Activated naive CD4-positive, alpha-beta T cell treated with anti-CD3 and anti-CD28 coated beads, Interleukin-2, amount 10 ng/mL, durations not matched to agents 7 days and 5 days (primary cell): ENCODE measurements at regions not wholly inside any gene's neighbourhood (a gene's known extent, or its start where the extent isn't known, plus 50 kb on each side); places are given as distances from the start of the nearest gene placed in this dataset.

Experiments used
- CTCF ChIA-PET: fragments of 350-600 bp; sonication (Branson Sonifier 250); formaldehyde crosslinking; loops from one replicate; lab custom pipeline; 2021; ENCODE audit warnings: antibody characterized with exemption; lab: Charles Lee
- DNase-seq: peaks from one replicate; pipeline ENCODE4 v3.0.0-alpha.2; 2020
- H3K27ac Mint-ChIP-seq: one replicate; pipeline ENCODE4 v1.8.0; 2021; ENCODE audit warnings: mild to moderate bottlenecking, moderate library complexity, mixed read lengths
- H3K27me3 Mint-ChIP-seq: one replicate; pipeline ENCODE4 v1.8.0; 2021; ENCODE audit warnings: mild to moderate bottlenecking, mixed read lengths
- H3K36me3 Mint-ChIP-seq: one replicate; pipeline ENCODE4 v1.8.0; 2021; ENCODE audit warnings: mixed read lengths
- H3K4me1 Mint-ChIP-seq: one replicate; pipeline ENCODE4 v1.8.0; 2021; ENCODE audit warnings: mixed read lengths
- H3K4me3 Mint-ChIP-seq: one replicate; pipeline ENCODE4 v1.8.0; 2021; ENCODE audit warnings: mild to moderate bottlenecking, moderate library complexity, mixed read lengths
- H3K9me3 Mint-ChIP-seq: one replicate; pipeline ENCODE4 v1.8.0; 2021; ENCODE audit warnings: mixed read lengths

- CTCF ChIA-PET = no interaction called here
- Mint-ChIP-seq H3K27me3 (peaks cover 4% of the 10 kb centered on the region), H3K27ac (no peak overlapping the region), H3K9me3 (no peaks in the 10 kb centered on the region), H3K4me1 (no peaks in the 10 kb centered on the region), H3K36me3 (no peaks in the 10 kb centered on the region), H3K4me3 (no peak overlapping the region)
- DNase-seq = no peak
These were observed 508.1 kb downstream of the TBC1D22A start for GRCh38 chr22:47270463-47271135.

DNA sequence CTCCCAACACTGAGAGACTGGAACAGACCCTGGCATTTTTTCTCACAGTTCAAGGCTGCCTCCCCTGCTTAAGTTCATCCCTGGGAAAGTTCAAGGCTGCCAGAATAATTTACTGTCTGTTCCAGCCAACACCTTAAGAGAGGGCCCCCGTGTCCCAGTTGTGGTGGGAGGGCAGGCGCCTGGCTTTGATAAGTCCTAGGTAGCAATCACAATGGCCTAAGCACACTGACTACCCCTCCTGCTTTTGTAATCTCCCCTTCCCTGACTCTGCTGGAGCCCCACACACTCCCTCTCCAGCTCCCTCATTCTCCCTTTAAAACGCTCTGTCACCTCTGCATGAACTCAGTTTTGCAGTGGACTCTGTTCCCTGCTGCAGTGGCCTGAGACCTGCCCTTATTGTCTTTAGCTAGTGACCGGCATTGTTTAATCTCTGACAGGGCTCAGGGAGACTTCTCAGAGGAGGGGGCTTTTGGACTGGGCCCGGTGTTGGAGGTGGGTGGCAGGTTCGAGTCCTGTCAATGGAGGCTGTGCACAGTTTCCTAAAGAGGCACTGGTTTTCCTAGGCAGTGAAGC is 507.2 kb downstream of the TBC1D22A start:
- Mint-ChIP-seq H3K27ac (no peak overlapping the region), H3K4me1 (no peaks in the 10 kb centered on the region), H3K4me3 (no peak overlapping the region), H3K27me3 (peaks cover 4% of the 10 kb centered on the region), H3K9me3 (no peaks in the 10 kb centered on the region), H3K36me3 (no peaks in the 10 kb centered on the region)
- CTCF ChIA-PET = interaction anchor here (0.6 kb wide), 1 partner anchor 54 kb away, joined by 3 read pairs; no protein-coding TSS in a partner anchor
- DNase-seq = no peak

- H3K27me3 Mint-ChIP-seq = no peaks in the 10 kb centered on the region
- CTCF ChIA-PET = no interaction called here
- H3K36me3 Mint-ChIP-seq = no peaks in the 10 kb centered on the region
- no peaks in the 10 kb centered on the region for H3K9me3 Mint-ChIP-seq
- H3K4me3 Mint-ChIP-seq = no peak overlapping the region
- no peaks in the 10 kb centered on the region for H3K4me1 Mint-ChIP-seq
- DNase-seq = no peak
- no peak overlapping the region for H3K27ac Mint-ChIP-seq
These were observed 505.2 kb downstream of the TBC1D22A start for GRCh38 chr22:47267513-47268282.

GRCh38 chr22:47266329-47266728 is 503.9 kb downstream of the TBC1D22A start:
- CTCF ChIA-PET = no interaction called here
- no peak for DNase-seq
- Mint-ChIP-seq H3K4me3 (no peak overlapping the region), H3K9me3 (no peaks in the 10 kb centered on the region), H3K4me1 (no peaks in the 10 kb centered on the region), H3K27ac (no peak overlapping the region), H3K27me3 (no peaks in the 10 kb centered on the region), H3K36me3 (no peaks in the 10 kb centered on the region)

GRCh38 chr22:47260551-47260950 is 498.1 kb downstream of the TBC1D22A start:
- peaks cover 3% of the 10 kb centered on the region for H3K9me3 Mint-ChIP-seq
- no peaks in the 10 kb centered on the region for H3K4me1 Mint-ChIP-seq
- no peaks in the 10 kb centered on the region for H3K27me3 Mint-ChIP-seq
- CTCF ChIA-PET = no interaction called here
- no peak overlapping the region for H3K4me3 Mint-ChIP-seq
- no peaks in the 10 kb centered on the region for H3K36me3 Mint-ChIP-seq
- no peak for DNase-seq
- H3K27ac Mint-ChIP-seq = no peak overlapping the region

DNA sequence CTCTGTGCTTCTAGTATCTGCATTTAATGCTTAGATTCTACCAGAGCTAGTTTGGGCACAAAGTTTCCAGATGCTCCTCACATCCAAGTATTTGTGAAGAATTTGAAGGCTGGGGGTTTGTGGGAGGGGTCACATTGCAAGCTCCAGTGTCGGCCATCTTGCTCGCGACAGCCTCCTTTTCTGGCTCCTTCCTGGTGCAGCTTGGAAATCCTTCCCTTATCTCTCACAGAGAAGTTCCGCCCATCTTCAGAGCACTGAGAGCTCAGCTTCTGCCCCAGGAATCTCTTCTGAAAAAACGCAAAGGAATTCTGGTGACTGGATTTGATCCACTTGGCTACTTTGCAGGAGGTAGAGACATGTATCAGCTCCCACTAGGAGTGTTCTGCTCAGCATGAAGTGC is 497.5 kb downstream of the TBC1D22A start:
- H3K36me3 Mint-ChIP-seq = no peaks in the 10 kb centered on the region
- H3K9me3 Mint-ChIP-seq = peaks cover 3% of the 10 kb centered on the region
- CTCF ChIA-PET = no interaction called here

DNA sequence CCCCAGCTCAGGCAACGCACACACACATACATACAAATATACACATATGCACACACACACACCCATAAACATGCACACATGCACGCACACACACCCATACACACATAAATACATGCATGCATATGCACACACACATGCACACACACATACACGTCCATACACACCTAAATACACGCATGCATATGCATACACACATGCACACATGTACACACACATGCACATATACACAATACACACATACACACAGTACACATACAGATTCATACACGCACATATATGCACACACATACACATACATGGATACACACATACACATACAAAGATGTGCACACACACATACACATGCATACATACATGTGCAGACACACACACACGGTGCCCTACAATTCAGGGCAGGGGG is 496.6 kb downstream of the TBC1D22A start:
- CTCF ChIA-PET = no interaction called here
- Mint-ChIP-seq H3K36me3 (no peaks in the 10 kb centered on the region), H3K4me3 (no peak overlapping the region), H3K27me3 (no peaks in the 10 kb centered on the region), H3K9me3 (peaks cover 3% of the 10 kb centered on the region), H3K4me1 (no peaks in the 10 kb centered on the region), H3K27ac (no peak overlapping the region)
- no peak for DNase-seq

More for the DNA sequence above, 497.5 kb downstream of the TBC1D22A start:
- Mint-ChIP-seq H3K4me3 (no peak overlapping the region), H3K27me3 (no peaks in the 10 kb centered on the region), H3K4me1 (no peaks in the 10 kb centered on the region), H3K27ac (no peak overlapping the region)
- no peak for DNase-seq

- CTCF ChIA-PET = no interaction called here
- no peak overlapping the region for H3K4me3 Mint-ChIP-seq
- peaks cover 3% of the 10 kb centered on the region for H3K9me3 Mint-ChIP-seq
- no peak overlapping the region for H3K27ac Mint-ChIP-seq
- no peaks in the 10 kb centered on the region for H3K27me3 Mint-ChIP-seq
- H3K4me1 Mint-ChIP-seq = no peaks in the 10 kb centered on the region
- H3K36me3 Mint-ChIP-seq = no peaks in the 10 kb centered on the region
- DNase-seq = no peak
These were observed 495.5 kb downstream of the TBC1D22A start for GRCh38 chr22:47257976-47258375.

DNA sequence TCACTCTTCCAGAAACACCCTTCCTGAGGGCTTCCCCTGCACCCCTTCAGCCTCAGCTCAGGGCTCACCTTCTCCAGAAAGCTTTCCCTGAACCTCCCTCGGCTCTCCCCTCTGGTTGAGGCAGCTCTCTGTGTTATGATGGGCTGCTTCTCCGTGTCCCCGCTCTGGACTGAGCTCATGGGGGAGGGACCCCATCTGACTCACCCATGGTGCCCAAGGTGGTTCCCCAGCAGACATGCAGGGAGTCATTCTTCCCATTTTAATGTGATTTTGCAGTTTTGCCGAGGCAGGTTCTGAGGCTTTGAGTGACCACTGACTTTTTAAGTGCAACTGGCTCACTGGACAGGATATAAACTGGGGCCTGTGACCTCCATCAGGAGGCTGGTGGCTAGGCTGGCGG is 495.1 kb downstream of the TBC1D22A start:
- Mint-ChIP-seq H3K36me3 (no peaks in the 10 kb centered on the region), H3K4me1 (no peaks in the 10 kb centered on the region), H3K27ac (no peak overlapping the region), H3K9me3 (peaks cover 3% of the 10 kb centered on the region), H3K4me3 (no peak overlapping the region), H3K27me3 (no peaks in the 10 kb centered on the region)
- CTCF ChIA-PET = no interaction called here
- no peak for DNase-seq

DNA sequence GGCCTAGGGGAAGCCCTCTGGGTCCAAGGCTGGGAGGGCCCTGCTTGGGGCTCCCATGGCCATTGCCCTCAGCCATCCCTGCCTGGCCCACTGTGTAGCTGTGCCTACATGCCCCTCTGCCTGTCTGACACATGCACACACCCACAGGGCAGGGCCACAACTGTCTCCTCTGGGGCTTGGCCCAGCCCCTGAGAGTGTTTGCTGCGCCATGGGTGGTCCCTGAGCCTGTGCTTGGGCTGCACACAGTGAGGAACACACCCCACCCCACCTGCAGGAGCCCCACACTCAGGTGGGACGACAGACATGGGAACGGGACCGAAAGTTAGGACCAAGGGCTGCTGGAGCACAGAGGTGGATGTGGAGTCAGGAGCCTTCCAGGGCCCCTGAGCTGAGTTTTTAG is 489.5 kb downstream of the TBC1D22A start:
- H3K27ac Mint-ChIP-seq = no peak overlapping the region
- H3K36me3 Mint-ChIP-seq = no peaks in the 10 kb centered on the region
- no peaks in the 10 kb centered on the region for H3K9me3 Mint-ChIP-seq
- peaks cover 5% of the 10 kb centered on the region for H3K27me3 Mint-ChIP-seq
- DNase-seq = no peak
- H3K4me3 Mint-ChIP-seq = no peak overlapping the region
- H3K4me1 Mint-ChIP-seq = no peaks in the 10 kb centered on the region
- CTCF ChIA-PET = no interaction called here

- CTCF ChIA-PET = no interaction called here
- no peak for DNase-seq
- H3K36me3 Mint-ChIP-seq = no peaks in the 10 kb centered on the region
- peaks cover 7% of the 10 kb centered on the region for H3K27me3 Mint-ChIP-seq
- no peak overlapping the region for H3K4me3 Mint-ChIP-seq
- H3K9me3 Mint-ChIP-seq = no peaks in the 10 kb centered on the region
- H3K4me1 Mint-ChIP-seq = no peaks in the 10 kb centered on the region
- H3K27ac Mint-ChIP-seq = no peak overlapping the region
These were observed 488.7 kb downstream of the TBC1D22A start for GRCh38 chr22:47250995-47251765.

GRCh38 chr22:47249370-47249928 is 487.0 kb downstream of the TBC1D22A start:
- Mint-ChIP-seq H3K27me3 (peaks cover 7% of the 10 kb centered on the region), H3K36me3 (no peaks in the 10 kb centered on the region), H3K9me3 (no peaks in the 10 kb centered on the region), H3K27ac (no peak overlapping the region), H3K4me3 (no peak overlapping the region), H3K4me1 (no peaks in the 10 kb centered on the region)
- DNase-seq = no peak
- CTCF ChIA-PET = no interaction called here

- Mint-ChIP-seq H3K4me1 (no peaks in the 10 kb centered on the region), H3K27me3 (peaks cover 7% of the 10 kb centered on the region), H3K36me3 (no peaks in the 10 kb centered on the region), H3K4me3 (no peak overlapping the region), H3K27ac (no peak overlapping the region), H3K9me3 (no peaks in the 10 kb centered on the region)
- CTCF ChIA-PET = no interaction called here
- no peak for DNase-seq
These were observed 486.5 kb downstream of the TBC1D22A start for GRCh38 chr22:47248925-47249324.

- Mint-ChIP-seq H3K4me3 (no peak overlapping the region), H3K4me1 (no peaks in the 10 kb centered on the region), H3K9me3 (no peaks in the 10 kb centered on the region), H3K27me3 (peaks cover 7% of the 10 kb centered on the region), H3K36me3 (no peaks in the 10 kb centered on the region), H3K27ac (no peak overlapping the region)
- CTCF ChIA-PET = no interaction called here
- no peak for DNase-seq
These were observed 485.3 kb downstream of the TBC1D22A start for GRCh38 chr22:47247579-47248240.
